ENCODE measurements at regions not wholly inside any gene's neighbourhood (a gene's known extent, or its start where the extent isn't known, plus 50 kb on each side); places are given as distances from the start of the nearest gene placed in this dataset.

DNA sequence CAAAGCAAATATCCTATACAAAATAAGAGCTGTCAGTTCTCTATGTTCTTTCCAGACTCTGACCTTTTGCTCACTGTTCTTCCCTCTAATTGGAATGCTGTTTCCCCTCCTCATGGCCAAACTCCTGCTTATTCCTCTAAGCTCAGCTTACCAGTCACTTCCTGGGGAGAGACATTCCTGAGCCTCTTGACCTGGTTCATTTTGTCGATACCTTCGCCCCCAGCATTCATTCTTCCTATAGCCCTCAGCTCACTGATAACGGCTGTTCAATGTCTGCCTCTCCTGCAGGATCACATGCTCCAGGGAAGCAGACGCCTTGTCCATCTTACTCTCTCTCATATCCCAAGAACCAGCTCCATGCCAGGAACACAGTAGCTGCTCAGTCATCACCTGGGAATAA lies 431.0 kb downstream of the MED13L start:
- H3K4me3 ChIP-seq (ENCODE audit: extremely low read depth in 1 of 4, insufficient read depth in 2 of 4, low read depth in 3 of 4, low read length in 4 of 4) = no peak overlapping the region
- peaks cover 2% of the 10 kb centered on the region; the same call in 1 of the 2 replicates for H3K23me2 ChIP-seq (ENCODE audit: low read depth, low read length)
- no peak overlapping the region for H2BK20ac ChIP-seq (ENCODE audit: low read length)
- no peak overlapping the region for H2AFZ ChIP-seq (ENCODE audit: low read length)
- H4K91ac ChIP-seq (replicated peaks; ENCODE audit: insufficient read length, low read length) = no peak overlapping the region
- no peak overlapping the region for H3K4ac ChIP-seq (replicated peaks; ENCODE audit: insufficient read length, low read depth, low read length)
- no peak overlapping the region for H2BK15ac ChIP-seq (ENCODE audit: low read length)
- no peak overlapping the region for H3K4me2 ChIP-seq (ENCODE audit: insufficient read depth in 1 of 2, low read depth in 2 of 2, low read length in 2 of 2)
- POLR2A ChIA-PET (ENCODE audit: partially characterized antibody) = no interaction called here
- no peaks in the 10 kb centered on the region for H3K79me2 ChIP-seq (ENCODE audit: control insufficient read depth in 1 of 2, insufficient read depth in 2 of 2, low read length in 2 of 2)
- no peaks in the 10 kb centered on the region for H3K36me3 ChIP-seq (ENCODE audit: control insufficient read depth in 2 of 4, insufficient read depth in 4 of 4, low read length in 3 of 4)
- WGBS, 2 experiments (ENCODE audit: extremely low coverage in 1 of 2, insufficient coverage in 1 of 2, insufficient read length in 1 of 2, insufficient replicate concordance in 2 of 2, low coverage in 1 of 2, low lambda C conversion rate in 2 of 2, missing lambda C conversion rate in 1 of 2) = 76% methylated on average over 4 of the region's 4 CpGs; no CpG with 5 or more reads in 1 of the 2 experiments
- H3K56ac ChIP-seq (replicated peaks; ENCODE audit: insufficient read length, low read depth, low read length) = no peak overlapping the region
- no peak overlapping the region for H3K18ac ChIP-seq (ENCODE audit: extremely low read depth, low read length)
- no peak overlapping the region for H3K27ac ChIP-seq (ENCODE audit: low read depth, low read length)
- no peak overlapping the region for H3K14ac ChIP-seq (ENCODE audit: insufficient read length)
- no peak overlapping the region for H2BK12ac ChIP-seq (ENCODE audit: low read depth, low read length)
- H3K79me1 ChIP-seq (ENCODE audit: low read depth, low read length) = no peaks in the 10 kb centered on the region
- no peaks in the 10 kb centered on the region for H3K4me1 ChIP-seq (replicated peaks in 1 of 4; ENCODE audit: control insufficient read depth in 3 of 4, insufficient read depth in 4 of 4, low read length in 3 of 4)
- H2BK120ac ChIP-seq (replicated peaks; ENCODE audit: low read depth, low read length) = no peak overlapping the region
- H2AK5ac ChIP-seq (ENCODE audit: low read depth, low read length) = no peak overlapping the region
- H3K9me3 ChIP-seq (ENCODE audit: insufficient read depth in 2 of 2, low read depth in 1 of 2, low read length in 1 of 2) = peaks cover 0 to 5% of the 10 kb centered on the region in 2 experiments; a peak in 1 of 4 replicates
- CTCF ChIA-PET (ENCODE audit: partially characterized antibody) = interaction anchor here (1.0 to 2.2 kb wide), 3 partner anchors 11 to 100 kb away, joined by 3 to 5 read pairs (median 4); no protein-coding TSS in a partner anchor
- H3K23ac ChIP-seq (ENCODE audit: insufficient read length) = no peak overlapping the region
- TF ChIP-seq, protein P1, sequence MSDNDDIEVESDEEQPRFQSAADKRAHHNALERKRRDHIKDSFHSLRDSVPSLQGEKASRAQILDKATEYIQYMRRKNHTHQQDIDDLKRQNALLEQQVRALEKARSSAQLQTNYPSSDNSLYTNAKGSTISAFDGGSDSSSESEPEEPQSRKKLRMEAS (IDR thresholded peaks at IDR 0.05) = no peak
- TF ChIP-seq TBP (IDR thresholded peaks at IDR 0.05; ENCODE audit: low read depth, low read length) (no peak), SP1 (IDR thresholded peaks at IDR 0.05; ENCODE audit: low read depth, low read length) (no peak), SUZ12 (IDR thresholded peaks at IDR 0.05; ENCODE audit: low read length) (no peak), POLR2AphosphoS5 (IDR thresholded peaks at IDR 0.05; ENCODE audit: low read depth, low read length) (no peak), CBX8 (IDR thresholded peaks at IDR 0.05; ENCODE audit: borderline replicate concordance, low read depth, low read length) (no peak), GTF2F1 (IDR thresholded peaks at IDR 0.05; ENCODE audit: borderline replicate concordance, low read depth, low read length) (no peak), RAD21 (IDR thresholded peaks at IDR 0.05 in 1 of 2, conservative IDR thresholded peaks at IDR 0.05 in 1 of 2; ENCODE audit: low read depth in 2 of 2, low read length in 2 of 2) (no peak), NANOG (IDR thresholded peaks at IDR 0.05; ENCODE audit: insufficient read depth, low read depth, low read length, poor library complexity, severe bottlenecking) (no peak), SAP30 (IDR thresholded peaks at IDR 0.05; ENCODE audit: insufficient read depth, insufficient replicate concordance, low read length) (no peak), RBBP5 (IDR thresholded peaks at IDR 0.05; ENCODE audit: borderline replicate concordance, low read depth, low read length) (no peak)
- TF ChIP-seq, protein P2, sequence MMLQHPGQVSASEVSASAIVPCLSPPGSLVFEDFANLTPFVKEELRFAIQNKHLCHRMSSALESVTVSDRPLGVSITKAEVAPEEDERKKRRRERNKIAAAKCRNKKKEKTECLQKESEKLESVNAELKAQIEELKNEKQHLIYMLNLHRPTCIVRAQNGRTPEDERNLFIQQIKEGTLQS (IDR thresholded peaks at IDR 0.05; ENCODE audit: insufficient read depth, low read depth, low read length) = no peak
- H4K8ac ChIP-seq (ENCODE audit: extremely low read depth, insufficient read depth, low read length) = no peak overlapping the region
- H2BK5ac ChIP-seq (ENCODE audit: low read depth, low read length) = no peak overlapping the region
- H4K5ac ChIP-seq (ENCODE audit: insufficient read length, low read depth, low read length) = no peak overlapping the region
- DNase-seq (ENCODE audit: low read depth in 1 of 2, low spot score in 2 of 2) (no peak), FAIRE-seq (no peak)
- no peak overlapping the region for H3K9ac ChIP-seq (replicated peaks in 1 of 4; ENCODE audit: extremely low read depth in 1 of 4, low read depth in 3 of 4, low read length in 3 of 4)
- no peaks in the 10 kb centered on the region for H4K20me1 ChIP-seq (replicated peaks in 1 of 2; ENCODE audit: control insufficient read depth in 1 of 2, insufficient read depth in 2 of 2, low read length in 2 of 2)
- no peaks in the 10 kb centered on the region for H3K27me3 ChIP-seq (replicated peaks in 1 of 4; ENCODE audit: control insufficient read depth in 3 of 4, extremely low read depth in 1 of 4, insufficient read depth in 3 of 4, low read length in 3 of 4)

Data from H1 (cell line).